Mammary epithelial cell (primary cell): ENCODE measurements at regions not wholly inside any gene's neighbourhood (a gene's known extent, or its start where the extent isn't known, plus 50 kb on each side); places are given as distances from the start of the nearest gene placed in this dataset.

Experiments used
- EZH2 ChIP-seq: IDR thresholded peaks from 2 replicates; pipeline ENCODE4 v1.6.1; 2012; ENCODE audit warnings: low read length, inconsistent platforms, borderline replicate concordance
- TF ChIP-seq, protein P1 (sequence below), 2 donors: IDR thresholded peaks in 1 of 2; conservative IDR thresholded peaks in 1 of 2; 2 replicates each; pipeline ENCODE4 v1.5.1; 2011 to 2012; ENCODE audit warnings: inconsistent platforms in 2 of 2, low read length in 2 of 2, mild to moderate bottlenecking in 2 of 2, control low read depth in 1 of 2, low read depth in 1 of 2; ENCODE audit not compliant: insufficient read depth in 1 of 2; ENCODE audit errors: extremely low read depth in 1 of 2

DNA sequence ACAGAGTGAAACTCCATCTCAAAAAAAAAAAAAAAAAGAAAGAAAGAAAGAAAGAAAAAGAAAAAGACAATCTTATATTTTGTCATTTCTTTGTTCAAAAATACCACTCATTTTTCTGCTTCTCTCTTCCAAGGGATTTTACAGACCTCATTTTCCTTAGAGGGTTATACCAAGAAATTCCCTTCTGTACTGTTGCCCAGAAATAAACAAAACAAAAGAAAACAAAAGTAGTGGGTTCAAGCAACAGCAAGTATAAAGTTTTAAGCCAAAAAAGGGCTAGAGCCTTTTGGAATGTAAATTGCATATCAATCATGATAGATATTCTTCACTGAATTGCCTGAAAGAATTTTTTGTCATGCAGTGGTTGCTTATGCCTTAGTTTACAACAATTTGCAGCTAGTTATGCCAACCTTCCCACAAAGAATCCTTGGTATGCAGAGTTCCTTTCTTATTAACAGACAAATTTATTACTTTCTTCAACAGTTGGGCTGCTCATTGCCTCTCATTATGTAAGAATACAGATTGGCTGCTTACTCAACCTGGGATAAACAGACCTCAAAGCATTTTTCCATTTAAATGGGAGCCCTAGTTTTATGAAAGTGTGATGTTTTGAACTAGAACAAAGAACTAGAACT is 129.1 kb upstream of the PPFIA2 start:
- TF ChIP-seq, protein P1, sequence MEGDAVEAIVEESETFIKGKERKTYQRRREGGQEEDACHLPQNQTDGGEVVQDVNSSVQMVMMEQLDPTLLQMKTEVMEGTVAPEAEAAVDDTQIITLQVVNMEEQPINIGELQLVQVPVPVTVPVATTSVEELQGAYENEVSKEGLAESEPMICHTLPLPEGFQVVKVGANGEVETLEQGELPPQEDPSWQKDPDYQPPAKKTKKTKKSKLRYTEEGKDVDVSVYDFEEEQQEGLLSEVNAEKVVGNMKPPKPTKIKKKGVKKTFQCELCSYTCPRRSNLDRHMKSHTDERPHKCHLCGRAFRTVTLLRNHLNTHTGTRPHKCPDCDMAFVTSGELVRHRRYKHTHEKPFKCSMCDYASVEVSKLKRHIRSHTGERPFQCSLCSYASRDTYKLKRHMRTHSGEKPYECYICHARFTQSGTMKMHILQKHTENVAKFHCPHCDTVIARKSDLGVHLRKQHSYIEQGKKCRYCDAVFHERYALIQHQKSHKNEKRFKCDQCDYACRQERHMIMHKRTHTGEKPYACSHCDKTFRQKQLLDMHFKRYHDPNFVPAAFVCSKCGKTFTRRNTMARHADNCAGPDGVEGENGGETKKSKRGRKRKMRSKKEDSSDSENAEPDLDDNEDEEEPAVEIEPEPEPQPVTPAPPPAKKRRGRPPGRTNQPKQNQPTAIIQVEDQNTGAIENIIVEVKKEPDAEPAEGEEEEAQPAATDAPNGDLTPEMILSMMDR (conservative IDR thresholded peaks at IDR 0.05 in 1 of 2, IDR thresholded peaks at IDR 0.05 in 1 of 2; ENCODE audit: extremely low read depth in 1 of 2, insufficient read depth in 1 of 2, low read depth in 1 of 2, low read length in 2 of 2) = no peak
- no peak for TF ChIP-seq EZH2
